Nephron (organoid): ENCODE measurements at regions not wholly inside any gene's neighbourhood (a gene's known extent, or its start where the extent isn't known, plus 50 kb on each side); places are given as distances from the start of the nearest gene placed in this dataset.

Source experiments
- H3K27ac Mint-ChIP-seq, 3 experiments: 2 replicates each; pipeline ENCODE4 v1.8.0; 2020; ENCODE audit warnings: mixed read lengths in 3 of 3, mild to moderate bottlenecking in 2 of 3, moderate library complexity in 1 of 3
- H3K27me3 Mint-ChIP-seq: 2 replicates; pipeline ENCODE4 v1.8.0; 2021; ENCODE audit warnings: low read depth, mild to moderate bottlenecking, moderate library complexity, mixed read lengths
- H3K36me3 Mint-ChIP-seq: 2 replicates; pipeline ENCODE4 v1.8.0; 2020; ENCODE audit warnings: low read depth, mixed read lengths
- H3K4me1 Mint-ChIP-seq: 2 replicates; pipeline ENCODE4 v1.8.0; 2020; ENCODE audit warnings: mixed read lengths
- H3K4me3 Mint-ChIP-seq, 3 experiments: 2 replicates each; pipeline ENCODE4 v1.8.0; 2020; ENCODE audit warnings: mild to moderate bottlenecking in 3 of 3, mixed read lengths in 3 of 3, moderate library complexity in 2 of 3
- H3K9me3 Mint-ChIP-seq: 2 replicates; pipeline ENCODE4 v1.8.0; 2020; ENCODE audit warnings: mixed read lengths
- TF ChIP-seq, protein P1 (sequence below), 3 experiments: fragments of 200-600 bp; sonication (generic); IDR thresholded peaks; one replicate each; pipeline ENCODE4 v1.5.0; 2021; ENCODE audit warnings: antibody characterized with exemption in 3 of 3; ENCODE audit not compliant: unreplicated experiment in 3 of 3

DNA sequence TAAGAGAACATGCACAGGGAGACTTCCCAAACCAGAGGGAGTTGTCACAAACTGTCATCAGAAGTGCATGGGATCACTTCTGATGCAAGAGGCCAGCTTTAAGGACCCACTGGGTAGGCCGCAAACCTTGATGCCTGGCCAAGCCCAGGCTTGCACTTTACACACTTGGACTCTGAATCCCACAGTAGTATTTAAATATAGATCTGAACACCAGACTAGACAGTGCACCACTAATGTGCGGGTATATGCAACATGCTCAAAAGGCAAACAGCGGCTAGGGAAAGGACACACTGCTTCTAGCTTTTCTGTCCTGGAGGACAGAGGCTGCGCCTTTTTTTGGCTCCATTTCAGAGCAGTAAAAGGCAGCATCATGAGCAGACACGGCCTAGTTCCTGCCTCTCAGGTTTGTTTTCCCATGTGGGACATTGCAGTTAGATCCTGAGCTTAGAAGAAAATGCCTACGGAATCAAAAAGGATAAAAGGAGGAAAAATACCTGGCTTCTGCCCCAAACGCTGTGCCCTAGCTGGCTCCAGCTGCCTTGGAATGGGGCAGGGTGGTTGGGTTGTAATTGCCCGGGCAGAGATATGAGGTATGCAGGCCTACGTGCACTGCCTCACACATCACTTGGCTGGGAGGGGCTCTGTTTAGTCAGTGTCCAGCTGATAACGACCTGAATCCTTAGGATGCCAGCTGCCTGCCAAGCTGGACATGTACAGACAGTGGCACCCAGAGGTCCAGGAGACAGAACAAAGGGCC lies 84.5 kb upstream of the EGLN3 start:
- H3K27me3 Mint-ChIP-seq, result no peaks in the 10 kb centered on the region
- H3K9me3 Mint-ChIP-seq, result no peaks in the 10 kb centered on the region
- H3K36me3 Mint-ChIP-seq, result no peaks in the 10 kb centered on the region
- H3K27ac Mint-ChIP-seq, result no peak overlapping the region
- H3K4me3 Mint-ChIP-seq, result no peak overlapping the region
- TF ChIP-seq, protein P1, sequence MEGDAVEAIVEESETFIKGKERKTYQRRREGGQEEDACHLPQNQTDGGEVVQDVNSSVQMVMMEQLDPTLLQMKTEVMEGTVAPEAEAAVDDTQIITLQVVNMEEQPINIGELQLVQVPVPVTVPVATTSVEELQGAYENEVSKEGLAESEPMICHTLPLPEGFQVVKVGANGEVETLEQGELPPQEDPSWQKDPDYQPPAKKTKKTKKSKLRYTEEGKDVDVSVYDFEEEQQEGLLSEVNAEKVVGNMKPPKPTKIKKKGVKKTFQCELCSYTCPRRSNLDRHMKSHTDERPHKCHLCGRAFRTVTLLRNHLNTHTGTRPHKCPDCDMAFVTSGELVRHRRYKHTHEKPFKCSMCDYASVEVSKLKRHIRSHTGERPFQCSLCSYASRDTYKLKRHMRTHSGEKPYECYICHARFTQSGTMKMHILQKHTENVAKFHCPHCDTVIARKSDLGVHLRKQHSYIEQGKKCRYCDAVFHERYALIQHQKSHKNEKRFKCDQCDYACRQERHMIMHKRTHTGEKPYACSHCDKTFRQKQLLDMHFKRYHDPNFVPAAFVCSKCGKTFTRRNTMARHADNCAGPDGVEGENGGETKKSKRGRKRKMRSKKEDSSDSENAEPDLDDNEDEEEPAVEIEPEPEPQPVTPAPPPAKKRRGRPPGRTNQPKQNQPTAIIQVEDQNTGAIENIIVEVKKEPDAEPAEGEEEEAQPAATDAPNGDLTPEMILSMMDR (IDR thresholded peaks at IDR 0.05; ENCODE audit: unreplicated experiment in 3 of 3), result no peak
- H3K4me1 Mint-ChIP-seq, result peaks cover 67% of the 10 kb centered on the region

- TF ChIP-seq, protein P1 (IDR thresholded peaks at IDR 0.05; ENCODE audit: unreplicated experiment in 3 of 3), result no peak
- H3K4me1 Mint-ChIP-seq, result peaks cover 74% of the 10 kb centered on the region
- H3K36me3 Mint-ChIP-seq, result no peaks in the 10 kb centered on the region
- no peak overlapping the region for H3K27ac Mint-ChIP-seq
- no peaks in the 10 kb centered on the region for H3K27me3 Mint-ChIP-seq
- H3K4me3 Mint-ChIP-seq, result no peak overlapping the region
- H3K9me3 Mint-ChIP-seq, result no peaks in the 10 kb centered on the region
Observed at GRCh38 chr14:34034447-34035176, 83.7 kb upstream of the EGLN3 start.

DNA sequence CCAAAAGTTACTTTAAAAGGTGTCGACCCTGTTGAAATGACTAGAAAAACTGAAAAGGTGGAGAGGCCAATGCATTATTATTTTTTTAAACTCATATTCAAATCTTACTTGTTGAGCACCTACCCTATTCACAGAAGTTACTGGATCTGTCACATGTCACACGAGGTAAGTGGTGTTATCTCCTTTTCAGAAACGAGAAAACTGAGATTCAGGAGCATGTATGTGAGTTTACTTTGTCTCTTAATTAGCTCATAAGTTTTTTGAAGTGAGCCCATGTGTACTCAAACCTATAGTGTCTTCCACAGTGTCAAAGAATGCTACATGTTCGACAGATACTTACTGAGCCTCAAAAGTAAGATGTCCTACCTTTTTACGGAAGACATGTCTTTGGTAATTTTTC lies 81.8 kb upstream of the EGLN3 start:
- no peaks in the 10 kb centered on the region for H3K9me3 Mint-ChIP-seq
- no peaks in the 10 kb centered on the region for H3K36me3 Mint-ChIP-seq
- H3K27ac Mint-ChIP-seq, result peak overlapping the region in 1 of 3 experiments; percentile 45
- H3K27me3 Mint-ChIP-seq, result no peaks in the 10 kb centered on the region
- peaks cover 76% of the 10 kb centered on the region for H3K4me1 Mint-ChIP-seq
- TF ChIP-seq, protein P1 (IDR thresholded peaks at IDR 0.05; ENCODE audit: unreplicated experiment in 3 of 3), result no peak
- no peak overlapping the region for H3K4me3 Mint-ChIP-seq

DNA sequence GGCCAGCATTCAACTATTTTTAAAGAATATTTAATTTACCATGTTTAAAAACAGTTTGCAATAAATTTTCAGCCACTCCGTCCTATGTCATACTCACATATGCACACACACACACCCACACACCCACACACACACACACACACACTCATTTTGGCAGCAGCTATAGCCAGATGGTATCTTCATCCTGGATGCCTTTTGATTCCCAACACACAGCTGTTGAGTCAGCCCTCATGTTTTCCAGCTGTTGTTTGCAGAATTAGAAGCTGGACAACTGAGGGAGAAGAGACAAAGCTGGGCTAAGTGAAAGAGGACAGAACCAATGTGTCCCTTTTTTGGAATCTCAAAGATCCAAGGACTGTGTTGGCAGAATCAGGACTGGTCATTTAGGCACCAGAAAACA lies 80.0 kb upstream of the EGLN3 start:
- Mint-ChIP-seq H3K4me1 (peaks cover 70% of the 10 kb centered on the region), H3K4me3 (peak overlapping the region; percentile 0 to 62 (median 21)), H3K9me3 (no peaks in the 10 kb centered on the region), H3K27me3 (no peaks in the 10 kb centered on the region), H3K36me3 (no peaks in the 10 kb centered on the region), H3K27ac (peak overlapping the region; percentile 45 to 74 (median 60))
- TF ChIP-seq, protein P1 (IDR thresholded peaks at IDR 0.05; ENCODE audit: unreplicated experiment in 3 of 3), result no peak

DNA sequence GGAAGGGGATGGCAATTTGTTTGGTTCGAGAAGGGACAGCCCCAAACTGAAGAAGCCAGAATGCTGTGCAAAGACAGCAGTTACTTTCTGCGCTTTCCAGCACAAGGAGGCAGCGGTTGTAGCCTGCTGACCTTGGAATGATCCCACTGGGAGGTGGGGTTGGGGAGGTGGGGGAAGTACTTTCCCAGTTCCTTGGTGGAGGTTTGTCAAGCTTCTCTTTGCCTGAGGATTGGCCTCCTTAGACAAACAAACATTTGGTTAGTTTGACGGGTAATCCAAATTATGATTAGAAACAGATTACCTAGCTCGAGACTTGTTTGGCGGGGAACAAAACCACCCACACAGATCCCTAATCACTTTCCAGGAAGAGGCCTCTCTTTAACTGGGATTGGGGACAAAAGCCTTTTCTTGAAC lies 79.1 kb upstream of the EGLN3 start:
- Mint-ChIP-seq H3K4me1 (peaks cover 63% of the 10 kb centered on the region), H3K27me3 (no peaks in the 10 kb centered on the region), H3K9me3 (no peaks in the 10 kb centered on the region), H3K27ac (peak overlapping the region; percentile 45 to 84 (median 76)), H3K36me3 (no peaks in the 10 kb centered on the region), H3K4me3 (no peak overlapping the region)
- TF ChIP-seq, protein P1 (IDR thresholded peaks at IDR 0.05; ENCODE audit: unreplicated experiment in 3 of 3), result no peak
